ENCODE measurements at regions not wholly inside any gene's neighbourhood (a gene's known extent, or its start where the extent isn't known, plus 50 kb on each side); places are given as distances from the start of the nearest gene placed in this dataset.

DNA sequence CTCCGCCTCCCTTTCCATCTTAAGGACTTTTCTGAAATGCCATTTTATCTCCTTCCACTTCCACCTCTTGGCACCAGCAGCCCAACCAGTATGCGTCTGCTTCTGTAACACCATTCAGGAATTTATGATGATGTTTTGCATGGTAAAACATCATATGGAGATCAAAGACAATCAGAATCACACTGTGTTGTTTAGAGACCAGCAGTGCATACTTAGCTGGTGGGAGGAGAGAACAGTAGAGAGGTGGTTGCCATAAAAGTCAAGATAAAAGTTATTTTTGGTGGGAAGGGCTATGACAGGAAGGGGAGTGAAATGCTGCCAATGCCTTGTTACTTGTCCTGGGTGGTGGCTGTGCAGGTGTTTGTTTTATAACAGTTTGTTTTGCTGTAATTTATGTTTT, 268.0 kb downstream of the OPA1 start:
- ATAC-seq (peak in 1 of 2 donors; percentile 47), DNase-seq (no peak)
- intact Hi-C loops (cut with DNase I), result loop anchor here in 1 of 2 donors (10.0 kb wide), 1 partner anchor 274 kb away; the partner anchor contains the start of gene HES1

DNA sequence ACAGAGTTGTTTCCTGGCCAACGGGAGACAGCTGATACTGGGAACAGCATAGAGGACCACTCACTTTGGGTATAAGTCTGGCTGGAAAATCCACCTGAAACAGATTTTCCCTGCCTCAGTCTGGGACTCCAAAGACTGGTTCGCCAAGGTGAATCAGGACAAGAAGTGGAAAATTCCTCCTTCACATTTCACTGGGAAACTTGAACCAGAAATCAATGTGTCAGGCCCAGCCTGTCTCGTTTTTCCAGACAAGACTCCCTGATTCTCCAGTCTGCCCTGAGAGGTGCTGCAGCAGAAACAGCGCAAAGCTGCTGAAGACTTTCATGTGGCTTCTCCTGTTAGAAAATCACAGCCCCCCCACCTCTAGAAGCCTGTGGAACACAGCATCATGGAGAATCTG, 269.8 kb downstream of the OPA1 start:
- ATAC-seq, result no peak
- DNase-seq, result no peak
- intact Hi-C loops (cut with DNase I), result loop anchor here in 1 of 2 donors (10.0 kb wide), 1 partner anchor 272 kb away; the partner anchor contains the start of gene HES1

DNA sequence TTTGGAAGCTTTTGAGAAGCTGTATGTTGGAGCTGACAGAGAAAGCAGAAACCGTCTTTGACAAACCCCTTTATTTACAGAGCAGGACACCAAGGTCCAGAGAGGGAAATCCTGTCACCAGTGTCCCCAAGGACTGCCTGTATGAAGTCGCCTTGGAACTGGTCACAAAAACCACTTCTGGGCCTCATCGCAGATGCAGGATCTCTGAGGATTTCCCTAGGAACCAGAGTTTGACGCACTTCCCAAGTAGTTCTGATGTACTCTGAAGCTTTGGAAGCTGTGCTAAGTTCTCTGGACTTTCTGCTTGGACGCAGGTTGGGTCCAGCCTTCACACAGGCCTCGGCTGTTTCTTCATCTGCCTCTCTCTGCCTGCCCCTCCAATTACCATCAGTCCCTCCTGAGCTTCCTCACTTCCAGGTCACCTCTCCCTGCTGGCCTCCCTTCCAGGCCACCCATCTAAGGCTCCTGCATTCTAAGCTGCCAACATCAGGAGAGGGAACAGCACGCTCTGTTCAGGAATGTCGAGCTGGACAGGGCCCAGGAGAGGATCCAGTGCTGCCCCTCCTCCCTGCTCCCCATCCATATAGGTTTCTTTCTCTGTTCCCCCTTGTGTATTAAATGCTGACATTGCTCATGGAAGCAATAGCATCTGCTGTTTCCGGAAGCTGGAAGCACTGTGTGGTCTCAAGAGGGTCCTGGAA, 270.8 kb downstream of the OPA1 start:
- intact Hi-C loops (cut with DNase I), result loop anchor here in 1 of 2 donors (10.0 kb wide), 1 partner anchor 271 kb away; the partner anchor contains the start of gene HES1
- ATAC-seq (peak; percentile 82 to 83), DNase-seq (peak; percentile 33)

DNA sequence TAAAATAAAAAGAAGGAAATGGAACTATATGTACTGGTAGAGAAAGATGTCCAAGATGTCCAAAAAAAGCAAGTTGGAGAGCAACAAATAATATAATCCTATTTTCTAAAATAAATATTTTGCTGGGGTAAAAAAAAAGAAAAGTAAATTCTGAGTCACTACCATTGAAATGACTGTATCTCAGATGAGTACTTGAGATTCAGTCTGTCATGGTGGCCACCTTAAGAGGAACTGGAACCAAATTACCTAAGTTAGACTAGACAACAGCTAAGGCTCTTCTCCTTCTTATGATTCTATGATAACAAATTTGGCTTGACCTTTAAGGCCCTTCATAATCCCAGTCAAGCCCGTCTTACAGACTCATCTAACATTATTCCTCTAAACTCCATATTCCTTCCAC, 270.6 kb upstream of the HES1 start:
- no peak for ATAC-seq
- intact Hi-C loops (cut with DNase I), result loop anchor here in 1 of 2 donors (10.0 kb wide), 1 partner anchor 269 kb away; the partner anchor contains the start of gene HES1
- DNase-seq, result no peak

DNA sequence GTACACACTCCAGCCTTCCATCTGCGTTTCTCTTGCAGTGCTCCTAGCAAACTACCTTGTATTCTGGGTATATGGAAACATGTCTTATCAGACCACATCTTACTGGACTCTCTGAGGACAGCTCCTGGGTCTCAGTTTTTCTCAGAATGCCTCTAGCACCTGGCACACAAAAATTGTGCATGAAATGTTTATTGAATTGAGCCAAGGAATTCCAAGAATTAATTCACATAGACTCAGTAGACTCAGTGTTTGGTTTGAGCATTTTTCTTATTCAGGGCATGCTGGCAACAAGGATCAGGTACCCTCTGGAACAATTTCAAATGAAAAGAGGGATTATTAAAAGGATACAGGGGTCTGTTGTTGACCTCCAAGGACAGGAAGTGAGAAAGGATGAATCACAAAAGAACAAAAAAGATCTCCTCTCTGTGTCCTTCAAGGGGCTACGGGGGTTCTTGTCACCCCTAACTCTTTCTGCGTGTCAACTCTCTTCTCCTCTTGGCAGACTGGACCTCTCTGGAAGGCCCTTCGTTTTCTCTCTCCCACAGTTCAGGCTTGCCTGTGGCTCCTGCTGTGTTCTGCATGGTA, 270.0 kb upstream of the HES1 start:
- intact Hi-C loops (cut with DNase I), result loop anchor here in 1 of 2 donors (10.0 kb wide), 1 partner anchor 269 kb away; the partner anchor contains the start of gene HES1
- no peak for DNase-seq
- no peak for ATAC-seq

DNA sequence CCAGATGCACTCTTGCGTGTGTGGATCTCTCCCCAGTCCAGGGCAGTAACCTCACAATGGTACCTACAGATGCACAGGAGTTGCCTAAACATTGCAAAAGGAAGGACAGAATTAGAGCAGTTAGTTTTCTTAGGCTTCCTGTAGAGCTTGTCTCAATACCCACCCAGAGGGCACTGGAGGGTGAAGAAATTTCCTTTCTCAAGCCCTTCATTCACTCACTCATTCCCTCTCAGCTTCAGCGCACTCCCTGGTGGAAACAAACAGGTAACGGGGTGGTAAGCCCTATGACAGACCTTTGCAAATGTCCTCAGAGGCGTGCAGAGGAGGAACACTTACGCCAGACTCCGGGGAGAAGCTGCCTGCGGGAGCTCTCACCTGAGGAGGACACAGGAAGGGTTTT, 267.4 kb upstream of the HES1 start:
- ATAC-seq, result no peak
- DNase-seq, result no peak
- intact Hi-C loops (cut with DNase I), result loop anchor here in 1 of 2 donors (10.0 kb wide), 1 partner anchor 266 kb away; the partner anchor contains the start of gene HES1

DNA sequence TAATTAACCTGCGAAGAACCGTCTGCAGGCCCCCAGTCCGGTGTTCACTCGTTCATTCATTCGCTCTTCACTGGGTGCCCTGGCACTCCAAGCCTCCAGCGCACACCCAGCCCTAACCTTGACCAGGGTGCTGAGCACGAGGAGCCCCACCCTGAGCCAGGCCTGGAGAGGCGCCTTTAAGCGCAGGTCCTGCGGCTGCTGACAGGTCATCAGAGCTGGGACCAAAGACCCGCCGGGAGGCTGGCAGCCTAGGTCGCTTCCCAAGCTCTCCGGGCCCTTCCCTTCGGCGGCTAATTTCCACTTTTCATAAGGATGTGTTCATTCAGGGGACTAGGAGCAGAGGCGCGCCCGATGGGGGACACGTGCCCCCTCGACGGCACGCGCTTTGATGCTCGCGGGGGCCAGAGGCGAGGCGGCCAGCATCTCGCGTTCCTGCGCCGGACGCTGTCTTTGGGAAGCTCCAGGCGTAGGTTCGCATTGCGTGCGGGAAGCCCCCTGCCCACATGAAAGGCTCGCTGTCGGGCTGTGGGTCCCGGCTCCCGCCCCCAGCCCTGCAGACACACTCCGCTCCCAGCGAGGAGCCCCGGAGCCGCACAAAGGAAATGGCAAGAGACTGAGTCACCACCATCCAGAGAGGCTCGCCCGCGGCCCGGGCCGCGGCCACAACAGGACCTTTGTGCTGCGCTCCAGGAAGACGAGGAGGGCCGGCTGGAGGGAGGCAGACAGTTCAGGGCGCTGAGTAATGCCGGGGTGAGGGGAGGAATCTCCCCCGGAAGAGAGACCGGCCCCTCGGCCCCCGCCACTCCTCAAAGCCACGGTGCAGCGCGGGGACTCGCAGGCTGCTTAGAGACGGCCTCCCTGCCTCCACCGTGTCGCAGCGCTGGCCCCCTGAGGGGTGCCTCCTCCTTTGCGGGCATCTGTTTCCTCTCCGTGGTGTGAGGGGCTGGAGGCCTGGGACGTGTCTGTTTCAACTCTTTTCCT, 266.4 kb upstream of the HES1 start:
- intact Hi-C loops (cut with DNase I), result loop anchor here in 1 of 2 donors (10.0 kb wide), 1 partner anchor 265 kb away; the partner anchor contains the start of gene HES1
- peak; percentile 67 to 90 for ATAC-seq
- peak; percentile 74 for DNase-seq

DNA sequence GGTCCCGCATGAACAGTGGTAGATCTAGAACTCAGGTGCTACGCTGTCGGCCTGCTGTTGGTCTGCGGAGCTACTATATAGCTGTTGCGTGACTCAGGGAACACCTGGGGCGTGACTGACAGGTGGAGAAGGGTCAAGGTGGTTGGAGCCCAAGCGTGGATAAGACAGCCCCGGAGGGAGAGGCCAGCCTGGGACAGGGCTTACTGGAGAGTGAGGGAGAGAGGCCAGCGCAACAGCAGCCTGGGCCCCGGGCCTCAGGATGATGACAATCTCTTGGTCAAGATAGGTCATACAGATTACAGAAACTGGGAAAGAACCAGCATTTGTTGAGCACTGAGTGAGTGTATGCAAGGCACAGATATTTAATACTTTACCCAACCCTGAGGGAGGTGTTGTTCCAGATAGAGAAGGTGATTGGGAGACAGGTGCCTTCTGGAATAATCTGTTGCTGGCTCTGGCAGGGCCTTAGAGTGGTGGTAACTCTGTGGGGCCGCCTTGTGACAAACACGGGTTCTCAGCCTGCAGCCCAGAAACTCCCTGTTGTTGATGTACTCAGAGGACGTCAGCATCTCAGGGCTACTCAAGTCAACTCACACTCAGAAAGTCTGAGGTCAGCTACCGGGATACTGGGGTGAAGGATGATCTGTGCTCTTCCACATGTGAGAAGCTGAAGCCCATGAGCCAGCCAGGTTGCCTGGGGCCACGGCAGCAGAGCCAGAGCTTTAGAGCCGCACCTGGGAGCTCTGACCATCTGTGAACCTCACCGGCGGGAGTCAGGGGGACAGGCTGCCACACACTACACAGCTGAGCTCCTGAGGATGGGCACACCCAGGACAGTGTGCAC, 265.4 kb upstream of the HES1 start:
- ATAC-seq, result no peak
- intact Hi-C loops (cut with DNase I), result no loop called here
- no peak for DNase-seq

DNA sequence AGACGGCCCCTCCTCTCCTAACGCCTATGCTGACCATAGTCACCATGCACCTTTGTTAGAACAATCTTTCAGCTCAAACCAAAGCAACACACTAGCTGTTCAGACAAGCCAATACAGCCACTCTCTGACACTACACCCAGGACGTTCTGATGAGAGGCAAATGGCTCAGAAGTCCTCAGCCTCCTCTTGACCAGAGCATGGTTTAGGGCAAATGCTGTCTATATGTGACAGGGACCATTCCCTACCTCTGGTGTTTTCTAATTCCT, 264.8 kb upstream of the HES1 start:
- no peak for DNase-seq
- ATAC-seq, result no peak
- intact Hi-C loops (cut with DNase I), result no loop called here

DNA sequence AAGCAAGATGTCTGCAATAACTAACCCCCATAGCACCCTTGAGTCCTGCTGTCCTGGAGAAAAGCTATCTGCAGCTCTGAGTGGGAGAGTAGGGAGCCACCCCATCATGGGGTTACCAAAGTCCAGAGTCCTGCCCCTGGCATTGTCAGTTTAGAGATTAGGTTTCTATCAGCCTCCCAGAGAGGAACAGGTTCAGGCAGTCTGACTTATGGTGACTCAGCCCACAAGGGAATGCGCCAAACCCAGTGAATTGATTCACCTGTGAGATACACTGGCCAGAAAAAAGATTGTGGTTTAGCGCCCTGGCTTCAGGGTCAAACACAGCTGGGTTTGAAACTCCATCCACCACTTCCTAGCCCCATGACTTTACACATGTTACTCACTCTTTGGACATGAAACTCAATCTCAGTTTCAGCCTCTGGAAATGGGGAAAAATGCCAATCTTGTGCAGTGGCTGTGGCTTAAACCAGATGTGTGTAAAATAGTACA, 263.6 kb upstream of the HES1 start:
- ATAC-seq (peak in 1 of 2 donors; percentile 64), DNase-seq (no peak)
- intact Hi-C loops (cut with DNase I), result no loop called here

DNA sequence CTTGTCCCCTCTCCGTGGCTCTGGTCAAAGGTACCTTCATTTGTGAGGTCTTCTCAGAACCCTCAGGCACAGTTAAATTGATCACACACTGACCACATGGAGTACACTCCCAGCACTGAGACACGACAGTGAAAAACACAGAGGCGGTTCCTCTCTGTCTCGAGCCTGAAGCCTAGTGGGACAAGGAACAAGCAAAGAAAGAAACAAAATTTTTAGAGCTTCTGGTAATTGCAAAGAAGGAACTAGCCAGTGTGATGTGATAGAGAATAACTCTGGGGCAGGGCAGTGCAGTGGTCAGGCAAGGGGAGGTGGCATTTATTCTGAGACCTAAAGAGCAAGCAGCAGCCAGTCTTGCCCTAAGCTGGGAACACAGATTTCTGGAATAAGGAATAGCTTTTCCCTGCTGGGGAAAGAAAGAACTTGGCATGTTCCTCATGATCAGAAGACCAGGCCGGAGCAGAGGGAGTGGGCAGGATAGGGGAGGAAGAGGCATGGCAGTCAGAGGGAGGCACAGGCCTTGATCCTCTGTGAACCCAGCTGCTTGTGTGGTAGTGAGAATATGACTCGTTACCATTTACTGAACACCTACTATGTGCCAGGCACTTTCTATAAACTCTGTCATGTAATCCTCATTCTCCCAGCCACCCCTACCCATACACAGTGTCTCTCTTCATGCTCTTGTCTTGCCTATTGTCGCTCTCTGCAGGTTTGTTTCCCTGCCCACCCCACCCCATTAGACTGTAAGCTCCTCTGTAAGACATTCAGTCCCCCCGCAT, 262.3 kb upstream of the HES1 start:
- intact Hi-C loops (cut with DNase I), result no loop called here
- DNase-seq (no peak), ATAC-seq (no peak)

DNA sequence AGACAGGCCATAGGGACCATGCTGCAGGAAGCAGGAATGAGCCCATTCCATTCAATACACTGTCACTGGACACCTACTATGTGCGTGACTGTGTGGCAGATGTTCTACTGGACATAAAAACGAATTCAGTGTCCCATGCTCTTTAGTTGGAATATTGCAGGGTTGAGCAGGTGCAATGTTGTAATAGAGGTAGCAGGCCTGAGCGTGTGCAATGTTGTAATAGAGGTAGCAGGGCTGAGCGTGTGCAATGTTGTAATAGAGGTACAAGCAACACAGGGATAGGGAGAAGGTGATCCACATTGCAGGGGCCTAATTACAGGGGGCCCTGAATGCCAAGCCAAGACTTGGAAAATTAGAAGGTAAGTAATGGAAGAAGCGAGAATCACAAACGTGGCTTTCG, 261.4 kb upstream of the HES1 start:
- DNase-seq, result no peak
- ATAC-seq, result no peak
- intact Hi-C loops (cut with DNase I), result no loop called here

DNA sequence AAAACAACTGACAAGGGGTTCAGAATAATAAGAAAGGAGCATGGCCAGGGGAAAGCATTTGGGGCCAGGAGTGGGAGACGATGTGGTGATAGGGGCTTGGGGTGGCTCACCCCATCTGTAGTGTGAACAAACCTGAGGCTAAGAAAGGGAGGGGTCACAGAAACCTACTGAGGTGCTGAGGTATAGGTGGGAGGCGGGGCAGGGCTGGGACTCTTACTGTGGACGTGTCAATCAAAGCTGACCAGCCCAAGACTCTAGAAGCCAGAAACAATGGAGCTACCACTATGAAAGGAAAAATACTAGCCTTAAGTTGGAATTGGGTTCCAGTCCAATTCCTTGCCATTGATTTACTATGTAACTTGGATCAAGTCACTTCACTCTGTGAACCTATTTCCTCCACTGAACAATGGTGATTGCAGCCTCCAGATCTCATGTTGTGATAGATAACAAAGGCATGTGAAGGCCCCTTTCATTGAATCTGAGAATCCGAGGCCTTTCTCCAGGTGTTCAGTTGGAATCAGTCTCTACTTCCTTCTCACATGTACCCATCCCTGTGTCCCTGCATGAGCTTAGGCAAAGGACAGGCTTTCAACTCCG, 260.9 kb upstream of the HES1 start:
- intact Hi-C loops (cut with DNase I), result no loop called here
- no peak for ATAC-seq

DNA sequence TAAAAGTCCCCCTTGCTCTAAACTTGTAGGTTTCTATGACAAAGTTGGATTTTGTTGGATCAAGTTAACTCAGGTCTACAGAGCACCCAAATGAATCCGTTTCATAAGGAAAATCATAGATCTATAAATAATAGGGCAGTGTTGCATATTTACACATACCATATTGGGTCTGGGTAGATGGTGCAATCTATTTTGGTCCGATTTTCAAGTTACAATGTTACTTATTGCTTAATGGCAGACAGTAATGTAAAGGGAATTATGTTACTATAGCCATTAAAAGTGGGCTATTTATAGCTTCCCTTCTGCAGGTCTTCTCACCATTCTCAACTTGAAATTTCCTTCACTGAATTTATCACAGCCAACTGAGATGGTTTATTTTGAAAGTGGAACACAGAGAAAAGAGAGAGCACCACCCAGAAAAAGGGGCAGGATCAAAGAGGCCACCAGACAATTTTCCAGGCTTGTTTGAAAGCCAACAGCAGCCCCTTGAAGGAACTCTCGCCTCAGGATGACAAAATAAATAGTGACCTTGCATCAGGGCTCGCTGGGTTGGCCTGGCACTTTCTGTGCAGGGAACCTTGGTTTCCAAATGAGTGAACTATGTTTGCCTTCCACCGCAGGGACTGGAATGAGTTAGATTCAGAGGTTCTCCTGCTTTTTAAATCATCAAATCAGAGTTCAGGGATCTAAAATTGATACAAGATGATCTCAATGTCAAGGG, 260.2 kb upstream of the HES1 start:
- ATAC-seq (no peak), DNase-seq (no peak)
- intact Hi-C loops (cut with DNase I), result no loop called here

More for the DNA sequence above, 260.9 kb upstream of the HES1 start:
- no peak for DNase-seq

DNA sequence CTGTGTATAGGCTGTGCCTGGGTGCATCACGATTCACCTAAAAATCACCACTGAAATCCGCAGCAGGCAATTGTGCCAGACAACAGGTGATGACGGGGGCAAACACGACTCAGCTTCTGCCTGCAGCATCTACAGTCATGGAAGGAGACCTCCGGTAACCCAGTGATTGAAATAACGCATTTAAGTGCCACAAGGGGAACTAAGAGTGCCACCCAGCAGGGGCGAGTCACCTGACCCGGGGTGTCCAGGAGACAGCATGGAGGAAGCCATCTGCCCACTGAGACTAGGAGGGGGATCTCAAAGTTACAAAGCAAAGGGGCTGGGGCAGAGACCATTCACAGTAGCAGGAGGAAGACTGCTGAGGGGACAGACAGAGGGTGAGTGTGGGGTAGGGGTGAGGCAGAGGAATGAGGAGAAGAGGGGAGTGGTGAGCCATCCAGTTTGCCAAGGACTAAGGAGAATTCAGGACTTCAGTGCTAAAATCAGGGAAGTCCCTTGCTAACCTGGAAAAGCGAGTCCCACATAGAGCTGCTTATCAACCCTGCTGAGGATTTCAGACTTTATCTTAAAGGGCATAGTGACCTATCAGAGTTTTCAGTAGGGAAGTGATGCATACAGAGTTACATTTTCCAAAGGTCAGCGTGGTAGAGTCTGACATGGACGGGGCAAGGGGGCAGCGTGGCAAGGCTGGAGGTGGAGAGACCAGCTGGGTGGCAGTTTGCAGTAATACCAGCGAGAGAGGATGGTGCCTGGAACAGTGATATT, 256.7 kb upstream of the HES1 start:
- DNase-seq (no peak), ATAC-seq (no peak)
- intact Hi-C loops (cut with DNase I), result no loop called here

DNA sequence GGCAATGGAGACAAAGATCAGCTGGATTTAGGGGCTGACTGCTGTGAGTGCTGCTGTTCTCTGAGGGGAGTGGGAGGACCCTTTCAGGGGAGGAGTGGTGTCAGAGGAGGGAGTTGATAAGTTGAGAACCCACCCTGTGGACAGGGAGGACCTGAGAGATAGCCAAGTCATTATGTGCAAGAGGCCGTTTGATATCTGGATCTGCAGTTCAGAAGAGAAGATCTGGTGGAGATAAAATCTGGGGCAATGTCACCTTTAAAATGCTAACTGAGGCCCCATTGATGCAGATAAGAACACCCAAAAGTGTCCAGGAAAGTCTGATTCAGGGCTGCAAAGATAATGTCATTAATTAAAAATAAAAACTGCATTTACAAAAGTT, 256.1 kb upstream of the HES1 start:
- DNase-seq (no peak), ATAC-seq (no peak)
- intact Hi-C loops (cut with DNase I), result no loop called here
